ENCODE measurements at regions not wholly inside any gene's neighbourhood (a gene's known extent, or its start where the extent isn't known, plus 50 kb on each side); places are given as distances from the start of the nearest gene placed in this dataset.

DNA sequence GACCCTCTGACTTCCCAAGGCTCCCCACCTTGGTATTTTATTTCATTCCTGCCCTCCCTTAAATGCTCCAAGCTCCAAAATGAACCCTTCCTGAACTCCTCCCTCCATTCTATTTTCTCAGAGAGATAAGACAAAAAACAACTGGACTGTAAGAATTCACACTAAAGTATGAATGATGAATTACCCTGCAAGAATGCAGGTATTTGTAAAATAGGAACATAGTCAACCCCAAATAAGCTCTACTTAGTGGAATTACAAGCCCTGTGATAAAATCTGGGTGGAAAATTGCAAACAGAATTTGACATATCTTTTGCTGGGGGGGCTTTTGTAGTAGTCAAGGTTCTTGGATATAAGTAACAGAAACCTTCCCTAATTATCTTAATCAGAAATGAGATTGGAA, 67.8 kb upstream of the GJA8 start:
- peaks cover 79% of the 10 kb centered on the region for H3K4me1 Mint-ChIP-seq
- H3K9me3 Mint-ChIP-seq, result peaks cover 13% of the 10 kb centered on the region
- H3K27me3 Mint-ChIP-seq (ENCODE audit: low read depth), result peaks cover 9% of the 10 kb centered on the region
- H3K36me3 Mint-ChIP-seq, result peaks cover 11% of the 10 kb centered on the region
- ATAC-seq, result no peak
- H3K4me3 Mint-ChIP-seq, result no peak overlapping the region
- ChIA-PET POLR2A (no interaction called here), CTCF (interaction anchor here (1.0 kb wide), 1 partner anchor 57 kb away, joined by 3 read pairs; no protein-coding TSS in a partner anchor)
- TF ChIP-seq ZNF121 (CRISPR knock-in tag; IDR thresholded peaks at IDR 0.05) (no peak), MXD4 (CRISPR knock-in tag; IDR thresholded peaks at IDR 0.05; ENCODE audit: borderline replicate concordance) (no peak), ZNF263 (CRISPR knock-in tag; IDR thresholded peaks at IDR 0.05; ENCODE audit: low read depth) (no peak), JAZF1 (CRISPR knock-in tag; IDR thresholded peaks at IDR 0.05) (no peak), TEAD1 (CRISPR knock-in tag; IDR thresholded peaks at IDR 0.05) (no peak), EMX1 (CRISPR knock-in tag; IDR thresholded peaks at IDR 0.05) (no peak), OVOL2 (CRISPR knock-in tag; IDR thresholded peaks at IDR 0.05; ENCODE audit: borderline replicate concordance) (no peak), TP53 (CRISPR knock-in tag; IDR thresholded peaks at IDR 0.05) (no peak), GRHL2 (CRISPR knock-in tag; IDR thresholded peaks at IDR 0.05; ENCODE audit: insufficient replicate concordance, severe bottlenecking) (no peak), CBFB (CRISPR knock-in tag; IDR thresholded peaks at IDR 0.05; ENCODE audit: low read depth) (no peak)
- TF ChIP-seq, protein P1, sequence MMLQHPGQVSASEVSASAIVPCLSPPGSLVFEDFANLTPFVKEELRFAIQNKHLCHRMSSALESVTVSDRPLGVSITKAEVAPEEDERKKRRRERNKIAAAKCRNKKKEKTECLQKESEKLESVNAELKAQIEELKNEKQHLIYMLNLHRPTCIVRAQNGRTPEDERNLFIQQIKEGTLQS (CRISPR knock-in tag; conservative IDR thresholded peaks at IDR 0.05), result no peak
- TF ChIP-seq, protein P2, sequence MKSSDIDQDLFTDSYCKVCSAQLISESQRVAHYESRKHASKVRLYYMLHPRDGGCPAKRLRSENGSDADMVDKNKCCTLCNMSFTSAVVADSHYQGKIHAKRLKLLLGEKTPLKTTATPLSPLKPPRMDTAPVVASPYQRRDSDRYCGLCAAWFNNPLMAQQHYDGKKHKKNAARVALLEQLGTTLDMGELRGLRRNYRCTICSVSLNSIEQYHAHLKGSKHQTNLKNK (CRISPR knock-in tag; IDR thresholded peaks at IDR 0.05), result no peak
- TF ChIP-seq, protein P3, sequence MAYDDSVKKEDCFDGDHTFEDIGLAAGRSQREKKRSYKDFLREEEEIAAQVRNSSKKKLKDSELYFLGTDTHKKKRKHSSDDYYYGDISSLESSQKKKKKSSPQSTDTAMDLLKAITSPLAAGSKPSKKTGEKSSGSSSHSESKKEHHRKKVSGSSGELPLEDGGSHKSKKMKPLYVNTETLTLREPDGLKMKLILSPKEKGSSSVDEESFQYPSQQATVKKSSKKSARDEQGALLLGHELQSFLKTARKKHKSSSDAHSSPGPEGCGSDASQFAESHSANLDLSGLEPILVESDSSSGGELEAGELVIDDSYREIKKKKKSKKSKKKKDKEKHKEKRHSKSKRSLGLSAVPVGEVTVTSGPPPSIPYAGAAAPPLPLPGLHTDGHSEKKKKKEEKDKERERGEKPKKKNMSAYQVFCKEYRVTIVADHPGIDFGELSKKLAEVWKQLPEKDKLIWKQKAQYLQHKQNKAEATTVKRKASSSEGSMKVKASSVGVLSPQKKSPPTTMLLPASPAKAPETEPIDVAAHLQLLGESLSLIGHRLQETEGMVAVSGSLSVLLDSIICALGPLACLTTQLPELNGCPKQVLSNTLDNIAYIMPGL (CRISPR knock-in tag; IDR thresholded peaks at IDR 0.05), result no peak
- TF ChIP-seq, protein P4, sequence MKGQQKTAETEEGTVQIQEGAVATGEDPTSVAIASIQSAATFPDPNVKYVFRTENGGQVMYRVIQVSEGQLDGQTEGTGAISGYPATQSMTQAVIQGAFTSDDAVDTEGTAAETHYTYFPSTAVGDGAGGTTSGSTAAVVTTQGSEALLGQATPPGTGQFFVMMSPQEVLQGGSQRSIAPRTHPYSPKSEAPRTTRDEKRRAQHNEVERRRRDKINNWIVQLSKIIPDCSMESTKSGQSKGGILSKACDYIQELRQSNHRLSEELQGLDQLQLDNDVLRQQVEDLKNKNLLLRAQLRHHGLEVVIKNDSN (CRISPR knock-in tag; IDR thresholded peaks at IDR 0.05), result no peak
- TF ChIP-seq, protein P5, sequence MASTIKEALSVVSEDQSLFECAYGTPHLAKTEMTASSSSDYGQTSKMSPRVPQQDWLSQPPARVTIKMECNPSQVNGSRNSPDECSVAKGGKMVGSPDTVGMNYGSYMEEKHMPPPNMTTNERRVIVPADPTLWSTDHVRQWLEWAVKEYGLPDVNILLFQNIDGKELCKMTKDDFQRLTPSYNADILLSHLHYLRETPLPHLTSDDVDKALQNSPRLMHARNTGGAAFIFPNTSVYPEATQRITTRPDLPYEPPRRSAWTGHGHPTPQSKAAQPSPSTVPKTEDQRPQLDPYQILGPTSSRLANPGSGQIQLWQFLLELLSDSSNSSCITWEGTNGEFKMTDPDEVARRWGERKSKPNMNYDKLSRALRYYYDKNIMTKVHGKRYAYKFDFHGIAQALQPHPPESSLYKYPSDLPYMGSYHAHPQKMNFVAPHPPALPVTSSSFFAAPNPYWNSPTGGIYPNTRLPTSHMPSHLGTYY (CRISPR knock-in tag; IDR thresholded peaks at IDR 0.05), result no peak
- H3K27ac Mint-ChIP-seq, result peak overlapping the region; percentile 21; the same call in 1 of the 2 replicates
- DNase-seq (ENCODE audit: low spot score), result no peak

DNA sequence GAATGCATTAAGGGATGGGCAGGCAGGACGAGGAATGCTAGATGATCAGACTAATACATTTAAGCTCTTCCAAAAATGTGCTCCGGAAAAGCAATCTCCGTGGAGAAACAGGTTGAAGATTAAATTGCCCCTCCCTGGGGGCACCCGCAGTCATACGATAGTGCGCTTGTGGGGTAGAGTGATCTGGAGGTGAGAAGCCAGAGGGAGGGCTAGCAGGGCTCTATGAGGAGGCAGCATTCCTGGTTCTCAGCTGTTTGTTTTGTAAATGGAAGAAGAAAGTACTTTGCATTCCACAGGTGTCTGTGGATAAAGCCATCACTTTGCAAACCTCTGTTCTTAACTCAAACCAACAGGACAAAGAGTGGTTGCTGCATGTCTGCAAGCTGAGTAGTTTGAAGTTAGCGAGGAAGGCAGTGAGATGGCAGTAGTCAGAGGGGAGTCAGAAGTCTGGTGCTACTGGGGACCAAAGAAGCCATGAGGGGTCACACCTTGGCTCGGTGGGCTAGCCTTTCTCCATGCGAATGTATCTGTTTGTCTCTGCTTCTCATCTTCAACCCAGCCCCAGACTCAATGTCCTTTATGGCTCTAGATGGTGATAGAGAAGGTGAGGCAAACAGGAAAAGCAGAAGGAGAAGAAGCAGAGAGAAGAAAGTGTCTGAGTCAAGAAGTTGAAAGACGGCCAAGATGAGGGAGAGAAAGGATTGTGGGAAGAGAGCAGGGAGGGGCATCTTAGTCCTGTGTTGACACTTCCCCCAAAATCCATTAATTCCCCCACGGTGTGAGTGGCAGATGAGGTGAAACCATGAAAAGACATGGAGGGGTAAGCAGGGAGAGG, 65.2 kb upstream of the GJA8 start:
- ATAC-seq, result peak; percentile 79
- H3K4me1 Mint-ChIP-seq, result peaks cover 79% of the 10 kb centered on the region
- ChIA-PET CTCF (interaction anchor here (1.7 to 1.9 kb wide), 2 partner anchors 12 to 56 kb away, joined by 5 to 8 read pairs; no protein-coding TSS in a partner anchor), POLR2A (interaction anchor here (1.0 kb wide), 2 partner anchors 16 to 426 kb away, joined by 3 to 4 read pairs; no protein-coding TSS in a partner anchor)
- H3K9me3 Mint-ChIP-seq, result peaks cover 12% of the 10 kb centered on the region
- peak; percentile 57 for DNase-seq (ENCODE audit: low spot score)
- H3K36me3 Mint-ChIP-seq, result peaks cover 3% of the 10 kb centered on the region; the same call in 1 of the 2 replicates
- H3K27ac Mint-ChIP-seq, result peak overlapping the region; percentile 88
- peaks cover 4% of the 10 kb centered on the region for H3K27me3 Mint-ChIP-seq (ENCODE audit: low read depth)
- peak overlapping the region; percentile 5 for H3K4me3 Mint-ChIP-seq
- TF ChIP-seq OVOL2 (CRISPR knock-in tag; IDR thresholded peaks at IDR 0.05; ENCODE audit: borderline replicate concordance) (no peak), ZNF232 (CRISPR knock-in tag; IDR thresholded peaks at IDR 0.05) (no peak), ZNF671 (CRISPR knock-in tag; IDR thresholded peaks at IDR 0.05) (no peak), CBFB (CRISPR knock-in tag; IDR thresholded peaks at IDR 0.05; ENCODE audit: low read depth) (no peak), ETV6 (CRISPR knock-in tag; IDR thresholded peaks at IDR 0.05) (0 out of 2 replicates have a peak, but pooled peaks have one; percentile 40), TEAD1 (CRISPR knock-in tag; IDR thresholded peaks at IDR 0.05) (peak; percentile 96), FOXK1 (CRISPR knock-in tag; IDR thresholded peaks at IDR 0.05) (peak; percentile 41; the same call in 1 of the 2 replicates), ZNF423 (CRISPR knock-in tag; IDR thresholded peaks at IDR 0.05) (0 out of 2 replicates have a peak, but pooled peaks have one; percentile 42), JUN (CRISPR knock-in tag; IDR thresholded peaks at IDR 0.05) (no peak), NFATC4 (CRISPR knock-in tag; IDR thresholded peaks at IDR 0.05) (no peak), NFE2L1 (CRISPR knock-in tag; IDR thresholded peaks at IDR 0.05) (peak; percentile 48; the same call in 1 of the 2 replicates), SP1 (CRISPR knock-in tag; conservative IDR thresholded peaks at IDR 0.05) (peak; percentile 37; the same call in 1 of the 2 replicates), TEAD4 (CRISPR knock-in tag; IDR thresholded peaks at IDR 0.05) (peak; percentile 74; the same call in 1 of the 2 replicates)
- TF ChIP-seq, protein P6, sequence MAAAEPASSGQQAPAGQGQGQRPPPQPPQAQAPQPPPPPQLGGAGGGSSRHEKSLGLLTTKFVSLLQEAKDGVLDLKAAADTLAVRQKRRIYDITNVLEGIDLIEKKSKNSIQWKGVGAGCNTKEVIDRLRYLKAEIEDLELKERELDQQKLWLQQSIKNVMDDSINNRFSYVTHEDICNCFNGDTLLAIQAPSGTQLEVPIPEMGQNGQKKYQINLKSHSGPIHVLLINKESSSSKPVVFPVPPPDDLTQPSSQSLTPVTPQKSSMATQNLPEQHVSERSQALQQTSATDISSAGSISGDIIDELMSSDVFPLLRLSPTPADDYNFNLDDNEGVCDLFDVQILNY (CRISPR knock-in tag; IDR thresholded peaks at IDR 0.05), result no peak
- TF ChIP-seq, protein P7, sequence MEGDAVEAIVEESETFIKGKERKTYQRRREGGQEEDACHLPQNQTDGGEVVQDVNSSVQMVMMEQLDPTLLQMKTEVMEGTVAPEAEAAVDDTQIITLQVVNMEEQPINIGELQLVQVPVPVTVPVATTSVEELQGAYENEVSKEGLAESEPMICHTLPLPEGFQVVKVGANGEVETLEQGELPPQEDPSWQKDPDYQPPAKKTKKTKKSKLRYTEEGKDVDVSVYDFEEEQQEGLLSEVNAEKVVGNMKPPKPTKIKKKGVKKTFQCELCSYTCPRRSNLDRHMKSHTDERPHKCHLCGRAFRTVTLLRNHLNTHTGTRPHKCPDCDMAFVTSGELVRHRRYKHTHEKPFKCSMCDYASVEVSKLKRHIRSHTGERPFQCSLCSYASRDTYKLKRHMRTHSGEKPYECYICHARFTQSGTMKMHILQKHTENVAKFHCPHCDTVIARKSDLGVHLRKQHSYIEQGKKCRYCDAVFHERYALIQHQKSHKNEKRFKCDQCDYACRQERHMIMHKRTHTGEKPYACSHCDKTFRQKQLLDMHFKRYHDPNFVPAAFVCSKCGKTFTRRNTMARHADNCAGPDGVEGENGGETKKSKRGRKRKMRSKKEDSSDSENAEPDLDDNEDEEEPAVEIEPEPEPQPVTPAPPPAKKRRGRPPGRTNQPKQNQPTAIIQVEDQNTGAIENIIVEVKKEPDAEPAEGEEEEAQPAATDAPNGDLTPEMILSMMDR (IDR thresholded peaks at IDR 0.05), result no peak
- TF ChIP-seq, protein P8, sequence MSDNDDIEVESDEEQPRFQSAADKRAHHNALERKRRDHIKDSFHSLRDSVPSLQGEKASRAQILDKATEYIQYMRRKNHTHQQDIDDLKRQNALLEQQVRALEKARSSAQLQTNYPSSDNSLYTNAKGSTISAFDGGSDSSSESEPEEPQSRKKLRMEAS (CRISPR knock-in tag; IDR thresholded peaks at IDR 0.05), result peak; percentile 70
